Limb (tissue), 2 donors: ENCODE measurements at regions not wholly inside any gene's neighbourhood (a gene's known extent, or its start where the extent isn't known, plus 50 kb on each side); places are given as distances from the start of the nearest gene placed in this dataset.
"Not testable (repeated sequence)": the region's sequence is repeated elsewhere in the genome, so short reads cannot be mapped to it uniquely, and the experiment has no call there.

Experiments
- DNase-seq, 2 donors: peaks; one replicate each; pipeline ENCODE4 v3.0.0-alpha.2; 2016; ENCODE audit errors: extremely low spot score in 2 of 2

DNA sequence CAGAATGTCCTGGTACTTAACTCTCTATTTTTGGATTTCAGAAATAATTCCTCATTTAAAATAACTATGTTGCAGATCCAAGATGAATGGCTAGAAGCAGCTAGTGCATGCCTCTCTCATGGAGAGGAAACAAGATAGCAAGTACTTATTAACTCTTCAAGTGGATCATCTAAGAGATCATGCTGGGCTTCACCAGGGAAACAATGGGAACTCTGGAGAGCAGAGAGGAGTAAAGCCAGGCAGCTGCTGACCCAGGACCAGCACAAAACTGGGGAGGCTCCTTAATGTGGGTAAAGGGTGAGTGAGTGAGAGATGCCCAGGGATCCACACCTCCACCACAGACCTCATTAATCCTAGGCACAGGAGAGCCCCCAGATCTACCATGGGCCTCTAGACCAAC is 897.8 kb upstream of the ACO1 start:
- DNase-seq, result no peak

DNA sequence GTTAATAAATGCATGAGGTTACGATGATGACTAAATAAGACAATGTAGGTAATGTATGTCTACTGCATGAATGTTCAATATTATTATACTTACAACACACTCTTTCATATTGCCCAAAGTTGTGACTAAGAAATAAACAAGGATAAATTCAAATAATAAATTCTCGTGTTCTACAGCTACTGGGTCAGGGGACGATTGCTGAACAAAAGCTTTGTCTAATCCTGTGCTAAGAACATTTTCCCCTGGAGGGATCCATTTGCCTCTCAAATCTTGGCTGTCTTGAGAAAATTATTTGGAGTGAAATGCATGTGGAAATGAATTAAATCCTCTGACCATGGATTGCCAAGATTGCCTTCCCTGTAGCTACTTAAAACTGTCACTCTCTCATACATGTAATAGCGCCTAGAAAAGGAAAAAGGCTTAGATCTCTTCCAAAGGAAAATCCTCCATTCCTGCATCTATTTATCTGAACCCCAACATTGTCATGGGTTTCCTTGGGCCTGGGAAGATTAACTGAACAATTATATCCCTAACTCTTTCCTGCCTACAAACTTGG is 893.8 kb upstream of the ACO1 start:
- DNase-seq, result no peak

DNA sequence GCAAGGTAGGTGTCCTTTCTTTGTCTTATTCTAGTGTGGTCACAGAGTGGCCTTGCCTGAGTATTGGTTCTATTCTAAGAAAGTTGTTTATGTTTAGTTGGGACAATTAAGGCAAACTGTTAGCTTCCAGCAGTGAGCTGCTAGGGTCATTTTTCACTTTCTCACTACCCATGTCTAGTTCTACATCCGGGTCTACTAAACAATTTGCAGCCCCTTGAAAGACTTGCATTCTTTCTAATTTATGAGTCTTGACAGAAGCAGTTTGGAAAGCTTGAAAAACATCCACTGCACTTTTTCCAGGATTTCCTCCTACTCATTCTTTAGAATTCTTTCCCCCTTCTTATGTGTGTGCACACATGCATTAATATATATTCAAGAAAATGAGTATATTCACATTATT is 892.2 kb upstream of the ACO1 start:
- DNase-seq, result no peak

DNA sequence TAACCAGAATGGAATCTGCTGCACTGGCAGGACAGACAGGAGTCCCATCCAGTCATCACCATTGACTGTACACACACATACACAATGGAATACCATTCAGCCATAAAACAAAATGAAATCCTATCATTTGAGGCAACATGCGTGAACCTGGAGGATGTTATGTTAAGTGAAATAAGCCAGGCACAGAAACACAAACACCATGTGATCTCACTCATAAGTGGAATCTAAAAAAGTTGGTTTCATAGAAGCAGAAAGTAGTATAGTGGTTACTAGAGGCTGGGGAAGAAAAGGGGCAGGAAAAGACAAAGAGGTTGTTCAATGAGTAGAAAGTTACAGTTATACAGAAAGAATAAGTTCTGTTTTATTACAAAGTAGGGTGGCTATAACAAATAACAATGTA is 884.0 kb upstream of the ACO1 start:
- DNase-seq, result no peak

DNA sequence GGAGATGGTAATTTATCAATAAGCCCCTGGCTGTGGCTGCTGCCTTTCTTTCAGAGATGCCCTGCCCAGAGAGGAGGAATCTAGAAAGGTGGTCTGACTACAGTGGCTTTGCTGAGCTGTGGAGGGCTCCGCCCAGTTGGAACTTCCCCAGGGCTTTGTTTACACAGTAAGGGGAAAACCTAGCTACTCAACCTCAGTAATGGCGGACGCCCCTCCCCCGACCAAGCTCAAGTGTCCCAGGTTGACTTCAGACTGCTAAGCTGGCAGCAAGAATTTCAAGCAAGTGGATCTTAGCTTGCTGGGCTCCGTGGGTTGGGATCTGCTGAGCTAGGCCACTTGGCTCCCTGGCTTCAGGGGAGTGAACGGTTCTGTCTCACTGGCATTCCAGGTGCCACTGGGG is 865.4 kb upstream of the ACO1 start:
- DNase-seq, result no peak

DNA sequence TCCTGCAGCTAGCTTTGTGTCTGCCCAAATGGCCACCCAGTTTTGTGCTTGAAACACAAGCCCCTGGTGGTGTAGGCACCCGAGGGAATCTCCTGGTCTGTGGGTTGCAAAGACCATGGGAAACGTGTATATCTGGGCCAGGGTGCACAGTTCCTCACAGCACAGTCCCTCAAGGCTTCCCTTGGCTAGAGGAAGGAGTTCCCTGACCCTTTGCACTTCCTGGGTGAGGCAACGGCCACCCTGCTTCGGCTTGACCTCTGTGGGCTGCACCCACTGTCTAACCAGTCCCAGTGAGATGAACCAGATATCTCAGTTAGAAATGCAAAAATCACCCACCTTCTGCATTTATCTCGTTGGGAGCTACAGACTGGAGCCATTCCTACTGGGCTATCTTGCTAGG is 865.0 kb upstream of the ACO1 start:
- no peak for DNase-seq

DNA sequence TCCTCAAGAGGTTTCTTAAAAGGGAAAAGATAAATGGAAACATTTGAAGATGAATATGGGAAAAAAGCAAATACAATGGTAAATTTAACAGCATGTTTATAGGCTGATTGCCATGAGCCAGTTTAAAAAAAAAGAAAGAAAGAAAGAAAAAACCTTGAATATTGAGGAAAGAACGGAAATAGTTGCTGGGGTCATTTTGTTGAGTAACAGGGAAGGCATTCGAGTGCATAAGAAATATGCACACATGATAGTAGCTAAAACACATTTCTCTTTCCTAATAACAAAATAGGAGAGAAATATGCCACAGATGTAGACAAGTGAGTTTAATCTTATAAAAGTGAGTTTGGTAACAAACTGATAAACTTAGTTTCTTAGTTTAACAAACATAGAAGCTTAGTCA is 864.6 kb upstream of the ACO1 start:
- no peak for DNase-seq

DNA sequence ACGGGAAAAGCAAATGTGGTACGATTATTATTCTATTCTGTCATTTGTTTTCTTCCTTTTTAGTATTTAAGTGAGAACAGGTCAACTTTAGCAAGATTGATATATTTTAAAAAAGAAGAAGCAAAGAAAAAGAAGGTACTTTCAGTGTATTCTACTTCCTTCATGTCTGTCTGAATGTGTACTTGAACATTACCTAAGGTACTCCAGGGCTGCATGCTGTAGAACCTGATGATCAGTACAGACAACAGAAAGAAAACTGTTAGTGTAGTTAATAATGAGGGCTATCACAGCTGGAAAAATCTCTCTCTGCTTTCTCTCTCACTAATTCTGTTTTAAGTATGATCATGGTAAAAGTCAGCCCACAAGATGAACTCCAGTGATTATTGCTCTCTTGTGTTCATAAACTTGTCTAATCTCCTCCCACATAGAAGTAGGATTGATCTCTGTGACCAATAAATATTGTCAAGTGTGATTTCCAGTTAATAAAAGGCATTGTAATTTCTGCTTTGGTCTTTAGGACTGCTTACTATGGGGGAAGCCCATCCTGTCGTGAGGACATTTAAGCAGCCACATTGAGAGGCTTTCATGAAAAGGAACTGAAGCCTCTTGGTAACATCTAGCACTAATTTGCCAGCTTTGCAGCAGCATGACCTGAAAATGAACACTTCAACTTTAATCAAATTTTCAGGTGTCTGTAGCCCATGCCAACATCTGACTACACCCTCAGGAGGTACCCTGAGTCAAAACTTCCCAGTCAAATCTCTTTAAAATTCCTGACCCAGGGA is 864.0 kb upstream of the ACO1 start:
- no peak for DNase-seq

DNA sequence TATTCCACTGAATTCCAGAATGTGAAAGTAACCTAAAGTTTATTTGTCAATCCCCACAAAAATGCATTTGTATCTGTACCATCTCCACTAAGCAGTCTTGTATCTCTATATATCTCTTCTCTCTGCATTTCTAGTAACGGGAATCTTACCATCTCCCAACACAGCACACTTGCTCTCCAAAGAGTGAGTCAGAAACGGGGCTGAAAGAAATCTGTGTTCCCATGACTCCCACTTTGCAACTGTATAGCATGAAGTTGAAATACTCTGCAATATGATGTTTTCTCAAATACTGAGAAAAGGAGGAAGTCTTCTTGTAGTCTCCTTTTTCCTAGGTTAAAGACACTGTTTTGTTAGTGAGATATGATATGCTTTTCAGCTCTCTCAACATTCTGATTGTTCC is 848.8 kb upstream of the ACO1 start:
- DNase-seq, result no peak

DNA sequence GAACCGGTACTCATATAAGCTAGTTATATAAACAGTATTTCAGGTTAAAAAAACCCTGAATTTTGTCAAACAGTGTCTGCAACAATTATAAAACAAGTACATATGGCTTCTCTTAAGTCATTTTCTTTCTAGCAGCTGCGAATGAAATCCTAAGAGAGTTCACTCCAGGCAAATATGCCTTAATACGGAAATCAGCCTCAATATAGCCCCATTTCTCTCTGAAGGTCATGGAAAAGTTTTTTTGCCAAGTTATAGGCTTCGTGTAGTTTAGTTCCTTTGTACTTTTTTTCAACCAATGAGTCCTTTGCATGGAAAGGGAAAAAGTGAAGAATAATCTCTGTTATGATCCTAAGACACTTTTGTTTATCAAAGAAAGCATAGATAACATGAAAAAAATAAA is 848.0 kb upstream of the ACO1 start:
- DNase-seq, result peak in 1 of 2 donors; percentile 30

DNA sequence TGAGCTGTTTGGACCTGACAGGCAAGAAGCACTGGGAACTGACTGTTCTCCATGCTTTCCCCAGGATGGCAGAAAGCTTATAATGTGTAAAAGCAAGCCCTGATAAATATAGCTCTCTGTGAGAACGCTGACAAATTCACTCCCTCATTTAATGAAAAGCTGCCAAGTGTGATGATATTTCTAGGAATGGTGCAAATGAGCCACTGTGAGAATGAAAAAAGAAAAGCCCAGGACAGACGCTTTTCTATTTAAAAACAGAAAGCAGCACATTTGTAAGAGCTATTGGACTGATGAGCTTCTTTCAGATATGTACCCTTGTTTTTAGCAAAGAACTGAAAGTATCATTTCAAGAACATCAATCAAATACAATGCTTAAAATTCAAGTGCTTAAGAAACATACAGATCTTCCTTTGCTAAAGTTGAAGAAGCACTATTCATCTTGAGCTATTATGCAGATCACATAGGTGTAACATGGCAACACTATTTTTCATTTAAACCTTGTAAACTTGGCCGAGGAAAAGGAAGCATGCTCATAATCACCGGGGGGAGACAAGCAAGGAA is 842.6 kb upstream of the ACO1 start:
- DNase-seq, result peak in 1 of 2 donors; percentile 17

DNA sequence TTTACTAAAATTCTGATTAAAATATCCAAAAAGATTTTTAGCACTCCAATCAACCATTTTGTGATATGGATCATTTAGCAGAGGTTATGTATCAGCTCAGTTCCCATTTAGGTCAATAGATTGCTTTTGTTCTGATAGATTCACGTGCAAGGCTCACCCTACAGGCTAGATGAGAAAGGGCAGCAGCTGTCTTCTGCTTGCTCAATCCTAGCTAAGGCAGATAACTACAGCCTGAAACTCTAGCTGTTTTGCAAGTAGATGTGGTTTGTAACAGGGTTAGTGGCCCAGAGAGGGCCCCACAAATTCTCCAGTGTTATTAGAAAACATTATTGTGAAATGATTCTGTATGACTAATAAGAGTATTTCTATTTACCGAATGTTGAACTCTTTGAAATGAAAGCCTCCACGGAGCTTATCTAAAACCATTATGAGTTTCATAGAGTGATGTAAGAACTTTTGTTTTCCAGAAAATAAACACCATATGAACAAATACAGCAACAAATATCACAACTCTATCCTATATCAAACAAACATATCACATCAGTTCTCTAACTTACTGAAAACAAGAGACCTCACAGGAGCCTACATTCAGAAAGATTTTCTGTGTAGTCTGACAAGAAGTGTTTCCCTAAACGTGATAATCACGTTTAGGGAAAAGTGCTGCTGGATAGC is 841.9 kb upstream of the ACO1 start:
- peak in 1 of 2 donors; percentile 30 for DNase-seq

DNA sequence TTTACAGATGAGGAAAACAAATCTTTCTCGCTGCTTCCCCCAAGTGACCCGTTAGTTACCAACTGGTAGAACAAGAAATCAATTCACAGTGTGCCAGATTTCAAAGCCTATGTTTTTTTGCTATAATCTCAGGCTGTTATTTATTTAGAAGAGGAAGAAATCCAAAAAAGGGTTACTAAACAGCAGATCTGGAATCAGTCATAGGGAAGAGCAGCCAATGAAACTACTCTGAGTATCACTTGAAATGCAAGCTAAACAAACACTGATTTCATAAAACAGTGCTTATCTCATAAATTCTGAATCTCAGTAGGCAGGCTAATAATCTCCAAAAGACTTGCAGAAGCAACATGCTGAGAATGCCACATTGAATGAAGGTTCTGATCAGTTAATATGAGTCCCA is 829.5 kb upstream of the ACO1 start:
- no peak for DNase-seq

DNA sequence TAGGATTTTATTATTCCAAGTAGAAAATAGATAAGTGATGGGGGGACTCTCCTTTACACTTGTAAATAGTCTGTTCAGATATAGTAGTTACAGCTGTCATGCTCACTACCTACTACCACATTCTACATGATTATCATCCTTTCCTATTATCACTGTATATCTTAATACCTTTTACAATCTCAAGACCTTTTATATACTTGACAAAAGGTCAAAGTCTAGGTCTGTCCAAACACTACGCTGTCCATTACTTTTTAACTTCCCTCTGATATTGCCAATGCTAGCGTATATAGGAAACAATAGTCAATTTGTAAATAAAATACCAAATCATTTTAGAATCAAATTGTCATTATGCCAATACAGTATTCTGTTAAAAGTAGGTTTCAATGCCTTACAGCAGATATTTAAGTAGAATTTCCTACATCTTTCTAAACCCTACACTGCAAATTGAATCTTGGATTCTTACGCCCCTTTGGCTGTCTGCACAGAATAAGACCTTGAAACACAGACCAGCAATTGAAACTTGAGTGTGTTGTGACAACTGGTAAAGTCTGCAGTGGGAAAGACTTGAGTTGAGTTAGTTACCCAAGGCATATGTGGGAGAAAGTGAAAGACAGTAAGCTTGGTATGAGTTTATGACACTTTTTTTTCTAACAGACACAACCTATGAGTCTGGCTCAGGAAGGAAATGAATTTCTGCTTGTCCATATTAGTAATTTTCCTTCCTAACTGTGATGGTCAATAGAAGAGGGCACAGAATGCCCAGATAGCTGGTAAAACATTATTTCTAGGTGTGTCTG is 827.6 kb upstream of the ACO1 start:
- no peak for DNase-seq

DNA sequence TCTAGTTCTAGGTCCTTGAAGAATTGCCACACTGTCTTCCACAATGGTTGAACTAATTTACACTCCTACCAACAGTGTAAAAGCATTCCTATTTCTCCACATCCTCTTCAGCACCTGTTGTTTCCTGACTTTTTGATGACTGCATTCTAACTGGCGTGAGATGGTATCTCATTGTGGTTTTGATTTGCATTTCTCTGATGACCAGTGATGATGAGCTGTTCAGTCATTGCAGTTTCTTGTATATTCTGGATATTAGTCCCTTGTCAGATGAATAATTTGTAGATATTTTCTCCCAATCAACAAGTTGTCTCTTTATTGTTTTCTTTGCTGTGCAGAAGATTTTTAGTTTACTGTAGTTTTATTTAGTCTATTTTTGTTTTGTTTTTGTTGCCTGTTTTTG is 812.3 kb upstream of the ACO1 start:
- DNase-seq, result not testable (repeated sequence)

DNA sequence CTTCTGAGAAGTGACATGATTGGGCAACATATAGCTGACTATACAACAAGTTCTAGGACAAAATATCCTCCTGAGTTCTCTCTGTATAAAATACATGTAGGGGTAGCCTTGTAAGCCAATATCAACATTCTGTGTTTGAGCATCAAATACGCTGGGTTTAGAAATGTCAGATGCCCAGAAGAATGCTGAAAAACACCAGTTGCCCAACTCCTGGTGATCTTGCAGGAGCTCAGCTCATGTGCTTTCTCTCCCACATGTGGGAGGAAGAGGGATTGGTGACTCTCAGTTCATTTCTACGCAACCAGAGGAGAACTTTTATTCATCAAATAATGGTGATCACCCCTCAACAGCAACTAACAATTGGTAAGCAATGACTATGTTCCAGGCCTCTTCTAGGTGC is 810.9 kb upstream of the ACO1 start:
- DNase-seq, result no peak

DNA sequence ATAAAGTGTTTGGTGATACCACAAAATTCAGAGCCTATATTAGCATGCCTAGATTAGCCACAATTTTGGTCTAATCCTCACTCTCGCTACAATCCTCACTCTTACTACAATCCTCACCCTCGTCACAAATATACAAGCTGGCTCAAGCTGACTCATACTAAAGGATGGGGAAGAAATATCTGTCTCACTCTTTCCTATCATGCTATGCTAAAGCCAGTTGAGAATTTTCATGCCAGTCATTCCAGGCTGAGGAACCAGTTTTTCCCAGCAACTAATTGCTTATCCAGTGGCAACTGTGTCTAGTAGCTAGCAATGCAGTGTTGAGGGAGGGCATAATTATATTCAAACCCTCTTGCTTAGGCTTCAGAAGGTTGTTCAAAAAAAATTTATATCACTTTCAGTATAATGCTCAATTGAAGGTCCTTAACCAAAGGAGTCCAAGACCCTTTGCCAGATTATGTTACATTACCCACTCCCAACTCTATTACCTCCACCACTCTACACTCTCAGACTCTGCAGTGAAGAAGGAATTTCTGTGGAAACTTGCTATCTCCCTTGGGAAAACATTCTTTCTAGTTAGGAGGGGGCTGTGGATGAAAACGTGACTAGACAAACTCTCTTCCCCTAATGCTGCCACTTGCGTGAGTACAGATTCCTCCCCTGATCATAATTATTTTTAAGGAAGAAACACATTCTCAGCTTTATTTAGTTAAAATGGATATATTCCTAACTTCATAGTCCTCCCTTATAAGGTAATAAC is 810.3 kb upstream of the ACO1 start:
- DNase-seq, result no peak

DNA sequence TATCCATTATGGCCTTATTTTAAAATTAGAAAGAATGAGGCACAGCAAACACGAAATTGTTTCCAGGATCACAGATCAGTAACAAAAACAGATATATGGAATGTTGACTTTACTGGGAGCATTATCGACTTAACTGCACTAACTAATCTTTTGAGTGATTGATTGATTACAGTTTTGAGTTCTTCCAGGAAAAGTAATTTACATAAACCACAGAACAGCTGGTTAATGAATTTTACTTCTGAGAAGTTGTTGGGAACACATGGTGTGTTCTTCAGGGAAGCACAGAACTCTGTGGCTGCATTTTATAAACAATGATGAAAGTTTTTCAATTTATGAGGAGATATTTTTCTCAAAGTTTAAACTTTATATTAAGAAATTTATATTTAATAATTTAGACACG is 802.4 kb upstream of the ACO1 start:
- no peak for DNase-seq

DNA sequence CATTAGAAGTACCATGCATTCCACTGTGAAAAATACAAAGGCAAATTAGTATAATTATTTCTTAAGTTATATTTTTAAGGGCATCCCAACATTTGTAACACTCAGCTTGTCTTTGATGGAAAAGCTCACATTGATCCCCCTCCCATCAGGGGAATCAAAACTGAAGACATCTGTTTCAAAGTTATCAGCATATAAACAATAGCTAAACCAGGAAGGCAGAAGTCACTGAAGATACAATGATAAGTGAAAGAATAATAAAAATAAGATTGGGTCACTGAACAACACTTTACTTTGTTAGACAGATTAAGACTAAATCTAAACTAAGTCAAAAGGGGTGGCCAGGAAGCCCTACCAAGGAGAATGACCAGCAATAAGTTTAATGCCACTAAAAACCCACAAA is 801.9 kb upstream of the ACO1 start:
- no peak for DNase-seq

DNA sequence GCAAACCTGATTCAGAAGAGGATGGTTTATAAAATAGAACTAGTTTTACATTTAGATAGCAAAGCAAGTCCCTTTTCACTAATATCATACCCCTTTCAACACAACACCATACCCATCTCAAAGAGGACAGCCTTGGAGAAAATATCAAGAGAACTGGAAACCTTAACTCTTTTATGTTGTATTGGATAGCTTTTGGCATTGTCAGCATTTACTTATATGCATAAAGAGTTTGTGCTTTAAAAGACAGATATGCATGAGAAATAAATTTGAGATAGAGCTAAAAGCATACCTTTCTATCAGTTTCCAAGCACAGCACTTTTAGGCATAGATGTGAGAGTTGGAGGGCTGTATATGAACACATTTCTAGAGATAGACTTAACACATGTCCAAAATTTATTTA is 799.3 kb upstream of the ACO1 start:
- DNase-seq, result no peak

DNA sequence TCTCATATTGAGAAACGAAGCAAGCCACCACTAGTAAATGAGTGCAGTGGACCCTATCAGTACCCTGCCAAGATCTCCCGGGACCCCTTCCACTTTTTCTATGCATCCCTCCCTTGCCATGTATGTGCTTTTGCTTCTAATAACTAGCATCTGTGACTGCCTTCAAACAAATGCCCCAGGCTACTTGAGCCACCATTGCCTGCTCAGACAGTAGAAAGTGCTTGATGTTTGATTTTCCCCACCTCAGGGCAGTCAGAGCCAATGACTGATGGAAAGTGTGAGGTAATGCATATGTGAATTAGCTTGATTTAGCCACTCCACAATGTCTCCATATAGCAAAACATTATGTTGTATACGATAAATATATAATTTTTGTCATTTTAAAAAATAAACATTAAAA is 797.3 kb upstream of the ACO1 start:
- DNase-seq, result no peak
